PC-9 (cell line): ENCODE measurements at regions not wholly inside any gene's neighbourhood (a gene's known extent, or its start where the extent isn't known, plus 50 kb on each side); places are given as distances from the start of the nearest gene placed in this dataset.

ENCODE experiments used
- BruUV-seq: library from RNA; stranded (reverse); fragments of 400-500 nt; replicated peaks from 2 replicates; lab custom pipeline; 2021; lab: Mats Ljungman, UMichigan
- CTCF ChIA-PET: fragments of 300-600 bp; sonication (Branson Sonifier 250); formaldehyde crosslinking; loops from one replicate; lab custom pipeline; 2022; ENCODE audit warnings: antibody characterized with exemption; lab: Charles Lee
- POLR2A ChIA-PET: fragments of 300-600 bp; sonication (Branson Sonifier 250); formaldehyde crosslinking; loops from one replicate; lab custom pipeline; 2022; ENCODE audit warnings: antibody characterized with exemption; ENCODE audit not compliant: unreplicated experiment; lab: Charles Lee
- DNase-seq, 2 experiments: peaks; one replicate each; pipeline versions ENCODE4 v3.0.0 to v3.0.0-alpha.2; 2015 to 2022; ENCODE audit warnings: mixed read lengths in 1 of 2
- H2AFZ ChIP-seq: fragments of 200-600 bp; sonication (generic); 2 replicates; pipeline ENCODE4 v1.8.1; 2017; ENCODE audit warnings: antibody characterized with exemption
- H3F3A ChIP-seq: fragments of 200-600 bp; sonication (generic); 2 replicates; pipeline ENCODE4 v1.8.1; 2017; ENCODE audit warnings: antibody characterized with exemption, mild to moderate bottlenecking, low read depth; ENCODE audit not compliant: insufficient read depth
- H3K27ac ChIP-seq: fragments of 200-600 bp; sonication (generic); 2 replicates; pipeline ENCODE4 v1.6.1; 2016; ENCODE audit warnings: mixed run types
- H3K27me3 ChIP-seq: fragments of 200-600 bp; sonication (generic); 2 replicates; pipeline ENCODE4 v1.6.1; 2016; ENCODE audit warnings: low read depth, mixed run types; ENCODE audit not compliant: insufficient read depth
- H3K36me3 ChIP-seq: fragments of 200-600 bp; sonication (generic); 2 replicates; pipeline ENCODE4 v1.6.1; 2016; ENCODE audit warnings: low read depth, mixed run types
- H3K4me1 ChIP-seq: fragments of 200-600 bp; sonication (generic); replicated peaks from 2 replicates; pipeline ENCODE4 v1.6.1; 2016; ENCODE audit warnings: mixed run types; ENCODE audit not compliant: insufficient read depth
- H3K4me2 ChIP-seq: fragments of 200-600 bp; sonication (generic); 2 replicates; pipeline ENCODE4 v1.6.1; 2017; ENCODE audit warnings: mixed run types
- H3K4me3 ChIP-seq: fragments of 200-600 bp; sonication (generic); 2 replicates; pipeline ENCODE4 v1.6.1; 2016; ENCODE audit warnings: mixed run types
- H3K79me2 ChIP-seq: fragments of 200-600 bp; sonication (generic); 2 replicates; pipeline ENCODE4 v1.6.1; 2017; ENCODE audit warnings: low read depth, mixed run types
- H3K9me2 ChIP-seq: fragments of 200-600 bp; sonication (generic); 2 replicates; pipeline ENCODE4 v1.8.1; 2017; ENCODE audit warnings: mild to moderate bottlenecking; ENCODE audit not compliant: insufficient read depth
- H3K9me3 ChIP-seq: fragments of 200-600 bp; sonication (generic); 2 replicates; pipeline ENCODE4 v1.8.1; 2016; ENCODE audit warnings: low read depth; ENCODE audit not compliant: insufficient read depth
- H4K20me1 ChIP-seq: fragments of 200-600 bp; sonication (generic); 2 replicates; pipeline ENCODE4 v1.8.1; 2017; ENCODE audit not compliant: insufficient read depth
- CTCF ChIP-seq: fragments of 200-600 bp; sonication (generic); conservative IDR thresholded peaks from 2 replicates; pipeline ENCODE4 v1.6.1; 2017; ENCODE audit warnings: mixed run types, antibody characterized with exemption, mild to moderate bottlenecking, moderate library complexity
- EZH2 ChIP-seq: fragments of 200-600 bp; sonication (generic); IDR thresholded peaks from 2 replicates; pipeline ENCODE4 v1.8.0; 2017; ENCODE audit warnings: antibody characterized with exemption, low read depth
- intact Hi-C: fragments of 100-400 bp; cut with micrococcal nuclease; formaldehyde crosslinking; loops from one replicate; pipeline ENCODE4 v1.10.0; 2022; ENCODE audit not compliant: unreplicated experiment

GRCh38 chr10:33428682-33429081, 94.2 kb upstream of the NRP1 start:
- no peaks in the 10 kb centered on the region for H3K4me1 ChIP-seq

GRCh38 chr10:33423154-33423529, 88.7 kb upstream of the NRP1 start:
- no peaks in the 10 kb centered on the region for H3K79me2 ChIP-seq
- no peak overlapping the region for H3K27ac ChIP-seq
- no peaks in the 10 kb centered on the region for H3K4me1 ChIP-seq
- ChIA-PET POLR2A (no interaction called here), CTCF (no interaction called here)
- TF ChIP-seq CTCF (no peak), EZH2 (no peak)
- H3K9me2 ChIP-seq, result no peaks in the 10 kb centered on the region
- no peaks in the 10 kb centered on the region for H3F3A ChIP-seq
- H3K36me3 ChIP-seq, result no peaks in the 10 kb centered on the region
- no TSS peak for BruUV-seq
- H3K4me2 ChIP-seq, result no peak overlapping the region
- no peak overlapping the region for H3K4me3 ChIP-seq
- DNase-seq, result no peak
- H4K20me1 ChIP-seq, result no peaks in the 10 kb centered on the region
- no peaks in the 10 kb centered on the region for H3K9me3 ChIP-seq
- H2AFZ ChIP-seq, result no peak overlapping the region
- intact Hi-C loops, result no loop called here
- no peaks in the 10 kb centered on the region for H3K27me3 ChIP-seq

More at GRCh38 chr10:33428682-33429081, 94.2 kb upstream of the NRP1 start:
- Histone ChIP-seq H3K27me3 (no peaks in the 10 kb centered on the region), H3K9me2 (no peaks in the 10 kb centered on the region), H2AFZ (no peak overlapping the region), H3K9me3 (no peaks in the 10 kb centered on the region), H3K4me2 (no peak overlapping the region), H3F3A (no peaks in the 10 kb centered on the region), H3K79me2 (no peaks in the 10 kb centered on the region), H3K27ac (no peak overlapping the region), H4K20me1 (no peaks in the 10 kb centered on the region), H3K4me3 (no peak overlapping the region), H3K36me3 (no peaks in the 10 kb centered on the region)
- POLR2A ChIA-PET, result no interaction called here
- BruUV-seq, result no TSS peak
- CTCF ChIA-PET, result no interaction called here
- intact Hi-C loops, result no loop called here
- TF ChIP-seq EZH2, result no peak
- no peak for TF ChIP-seq CTCF
- DNase-seq, result no peak

- no peak for TF ChIP-seq CTCF
- no peak for TF ChIP-seq EZH2
- BruUV-seq, result no TSS peak
- H3K36me3 ChIP-seq, result no peaks in the 10 kb centered on the region
- ChIA-PET CTCF (no interaction called here), POLR2A (no interaction called here)
- H3K4me2 ChIP-seq, result no peak overlapping the region
- no peak overlapping the region for H3K27ac ChIP-seq
- H3F3A ChIP-seq, result no peaks in the 10 kb centered on the region
- H3K4me3 ChIP-seq, result no peak overlapping the region
- H3K9me2 ChIP-seq, result no peaks in the 10 kb centered on the region
- H3K9me3 ChIP-seq, result no peaks in the 10 kb centered on the region
- no peaks in the 10 kb centered on the region for H3K27me3 ChIP-seq
- H3K4me1 ChIP-seq, result no peaks in the 10 kb centered on the region
- DNase-seq, result no peak
- H3K79me2 ChIP-seq, result no peaks in the 10 kb centered on the region
- no peak overlapping the region for H2AFZ ChIP-seq
- intact Hi-C loops, result no loop called here
- H4K20me1 ChIP-seq, result no peaks in the 10 kb centered on the region
Observed at GRCh38 chr10:33422471-33423153, 88.1 kb upstream of the NRP1 start.
